ENCODE measurements at regions not wholly inside any gene's neighbourhood (a gene's known extent, or its start where the extent isn't known, plus 50 kb on each side); places are given as distances from the start of the nearest gene placed in this dataset.

- TF ChIP-seq CTCF (IDR thresholded peaks at IDR 0.05; ENCODE audit: low read depth, low read length, missing control alignments): no peak
- no peak overlapping the region for H3K4me3 ChIP-seq (replicated peaks; ENCODE audit: low read depth, low read length)
These were observed 112.4 kb upstream of the SLC38A4 start for GRCh38 chr12:46938071-46938678.

GRCh38 chr12:46941981-46942380 is 116.2 kb upstream of the SLC38A4 start:
- H3K4me3 ChIP-seq (replicated peaks; ENCODE audit: low read depth, low read length): no peak overlapping the region
- no peak for TF ChIP-seq CTCF (IDR thresholded peaks at IDR 0.05; ENCODE audit: low read depth, low read length, missing control alignments)
- no peak for DNase-seq (ENCODE audit: extremely low read depth, low read depth)

More at GRCh38 chr12:46938071-46938678, 112.4 kb upstream of the SLC38A4 start:
- DNase-seq (ENCODE audit: extremely low read depth, low read depth): no peak

GRCh38 chr12:46942579-46942978 is 116.8 kb upstream of the SLC38A4 start:
- TF ChIP-seq CTCF (IDR thresholded peaks at IDR 0.05; ENCODE audit: low read depth, low read length, missing control alignments): no peak
- no peak overlapping the region for H3K4me3 ChIP-seq (replicated peaks; ENCODE audit: low read depth, low read length)
- DNase-seq (ENCODE audit: extremely low read depth, low read depth): peak; percentile 79

- peak; percentile 22 for TF ChIP-seq CTCF (IDR thresholded peaks at IDR 0.05; ENCODE audit: low read depth, low read length, missing control alignments)
- DNase-seq (ENCODE audit: extremely low read depth, low read depth): peak; percentile 67
- H3K4me3 ChIP-seq (replicated peaks; ENCODE audit: low read depth, low read length): no peak overlapping the region
These were observed 118.3 kb upstream of the SLC38A4 start for GRCh38 chr12:46944088-46944487.

- no peak overlapping the region for H3K4me3 ChIP-seq (replicated peaks; ENCODE audit: low read depth, low read length)
- no peak for TF ChIP-seq CTCF (IDR thresholded peaks at IDR 0.05; ENCODE audit: low read depth, low read length, missing control alignments)
- no peak for DNase-seq (ENCODE audit: extremely low read depth, low read depth)
These were observed 119.0 kb upstream of the SLC38A4 start for GRCh38 chr12:46944771-46945170.

GRCh38 chr12:46945591-46945990 is 119.8 kb upstream of the SLC38A4 start:
- no peak for DNase-seq (ENCODE audit: extremely low read depth, low read depth)
- H3K4me3 ChIP-seq (replicated peaks; ENCODE audit: low read depth, low read length): no peak overlapping the region
- TF ChIP-seq CTCF (IDR thresholded peaks at IDR 0.05; ENCODE audit: low read depth, low read length, missing control alignments): no peak

- TF ChIP-seq CTCF (IDR thresholded peaks at IDR 0.05; ENCODE audit: low read depth, low read length, missing control alignments): no peak
- H3K4me3 ChIP-seq (replicated peaks; ENCODE audit: low read depth, low read length): no peak overlapping the region
- DNase-seq (ENCODE audit: extremely low read depth, low read depth): no peak
These were observed 120.3 kb upstream of the SLC38A4 start for GRCh38 chr12:46946137-46946536.
